ENCODE measurements at regions not wholly inside any gene's neighbourhood (a gene's known extent, or its start where the extent isn't known, plus 50 kb on each side); places are given as distances from the start of the nearest gene placed in this dataset.

DNA sequence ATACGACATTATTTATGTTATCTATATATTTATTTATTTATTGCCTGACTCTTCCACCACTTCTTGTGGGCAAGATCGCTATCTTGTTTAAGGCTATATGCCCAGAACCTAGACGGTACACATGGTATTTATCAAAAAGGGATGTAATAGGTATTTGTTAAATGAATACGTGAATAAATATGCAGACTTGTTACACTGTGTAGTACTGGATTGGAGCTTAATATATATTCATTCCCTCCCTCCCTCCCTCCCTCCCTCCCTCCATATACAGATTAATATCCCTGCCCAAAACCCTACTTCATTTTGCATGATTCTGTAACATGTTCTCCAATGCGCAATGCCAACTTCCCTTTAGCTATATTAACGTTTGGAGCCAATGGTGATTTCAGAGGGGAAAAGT, 1273.7 kb upstream of the AUTS2 start:
- TF ChIP-seq, protein P1, sequence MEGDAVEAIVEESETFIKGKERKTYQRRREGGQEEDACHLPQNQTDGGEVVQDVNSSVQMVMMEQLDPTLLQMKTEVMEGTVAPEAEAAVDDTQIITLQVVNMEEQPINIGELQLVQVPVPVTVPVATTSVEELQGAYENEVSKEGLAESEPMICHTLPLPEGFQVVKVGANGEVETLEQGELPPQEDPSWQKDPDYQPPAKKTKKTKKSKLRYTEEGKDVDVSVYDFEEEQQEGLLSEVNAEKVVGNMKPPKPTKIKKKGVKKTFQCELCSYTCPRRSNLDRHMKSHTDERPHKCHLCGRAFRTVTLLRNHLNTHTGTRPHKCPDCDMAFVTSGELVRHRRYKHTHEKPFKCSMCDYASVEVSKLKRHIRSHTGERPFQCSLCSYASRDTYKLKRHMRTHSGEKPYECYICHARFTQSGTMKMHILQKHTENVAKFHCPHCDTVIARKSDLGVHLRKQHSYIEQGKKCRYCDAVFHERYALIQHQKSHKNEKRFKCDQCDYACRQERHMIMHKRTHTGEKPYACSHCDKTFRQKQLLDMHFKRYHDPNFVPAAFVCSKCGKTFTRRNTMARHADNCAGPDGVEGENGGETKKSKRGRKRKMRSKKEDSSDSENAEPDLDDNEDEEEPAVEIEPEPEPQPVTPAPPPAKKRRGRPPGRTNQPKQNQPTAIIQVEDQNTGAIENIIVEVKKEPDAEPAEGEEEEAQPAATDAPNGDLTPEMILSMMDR (IDR thresholded peaks at IDR 0.05; ENCODE audit: control insufficient read depth, insufficient read depth, low read depth, low read length, missing control alignments), result no peak
- no peak for DNase-seq (ENCODE audit: low read depth)
- no peak overlapping the region for H3K4me3 ChIP-seq (ENCODE audit: control insufficient read depth, low read depth, low read length)

DNA sequence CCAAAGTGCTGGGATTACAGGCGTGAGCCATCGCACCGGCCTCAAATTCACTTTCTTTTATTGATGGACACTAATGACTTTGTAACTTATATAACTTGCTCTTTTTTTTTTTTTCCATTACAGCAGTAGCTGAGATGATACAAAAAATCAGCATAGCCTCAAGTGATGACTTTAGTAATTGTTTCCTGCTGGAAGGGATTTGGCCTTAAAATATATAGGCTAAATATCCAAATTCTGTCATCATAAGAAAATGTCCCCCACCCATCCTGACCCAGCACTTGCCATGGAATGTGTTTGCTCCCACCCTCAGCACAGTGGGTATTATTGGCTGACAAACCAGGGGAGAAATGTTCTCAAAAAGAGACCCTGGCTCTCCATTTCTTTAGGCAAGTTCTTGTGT, 1264.1 kb upstream of the AUTS2 start:
- DNase-seq (ENCODE audit: low read depth), result no peak
- TF ChIP-seq, protein P1 (IDR thresholded peaks at IDR 0.05; ENCODE audit: control insufficient read depth, insufficient read depth, low read depth, low read length, missing control alignments), result no peak
- H3K4me3 ChIP-seq (ENCODE audit: control insufficient read depth, low read depth, low read length), result no peak overlapping the region

DNA sequence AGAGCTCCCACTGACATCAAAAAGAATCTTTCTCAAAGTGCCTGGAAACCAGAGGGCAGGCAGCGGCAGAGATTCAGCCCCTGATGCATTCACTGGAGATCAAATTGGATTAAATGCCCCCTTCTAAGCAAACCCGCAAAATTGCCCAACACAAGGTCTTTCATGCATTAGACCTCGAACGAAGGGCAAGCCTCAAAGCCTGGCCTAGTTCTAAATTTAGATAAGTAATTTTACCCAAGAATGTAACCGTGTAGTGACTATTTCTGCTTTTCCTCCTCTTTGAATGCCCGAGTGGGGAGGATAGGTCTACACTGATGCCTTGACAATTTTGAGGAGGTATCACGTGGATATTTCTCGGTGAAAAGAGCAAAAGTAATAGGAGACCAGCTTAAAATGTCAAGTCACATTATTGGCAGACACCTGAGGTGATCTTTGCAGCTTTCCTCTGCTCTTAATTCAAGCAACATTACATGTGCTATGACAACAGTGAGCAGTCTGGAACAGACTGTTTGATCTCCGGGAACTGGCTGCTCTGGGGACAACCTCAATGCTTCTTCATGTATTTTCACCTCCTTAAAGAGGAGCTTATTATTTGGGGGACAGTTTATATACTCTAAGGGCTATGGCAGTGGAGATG, 1263.5 kb upstream of the AUTS2 start:
- no peak overlapping the region for H3K4me3 ChIP-seq (ENCODE audit: control insufficient read depth, low read depth, low read length)
- DNase-seq (ENCODE audit: low read depth), result no peak
- TF ChIP-seq, protein P1 (IDR thresholded peaks at IDR 0.05; ENCODE audit: control insufficient read depth, insufficient read depth, low read depth, low read length, missing control alignments), result no peak

DNA sequence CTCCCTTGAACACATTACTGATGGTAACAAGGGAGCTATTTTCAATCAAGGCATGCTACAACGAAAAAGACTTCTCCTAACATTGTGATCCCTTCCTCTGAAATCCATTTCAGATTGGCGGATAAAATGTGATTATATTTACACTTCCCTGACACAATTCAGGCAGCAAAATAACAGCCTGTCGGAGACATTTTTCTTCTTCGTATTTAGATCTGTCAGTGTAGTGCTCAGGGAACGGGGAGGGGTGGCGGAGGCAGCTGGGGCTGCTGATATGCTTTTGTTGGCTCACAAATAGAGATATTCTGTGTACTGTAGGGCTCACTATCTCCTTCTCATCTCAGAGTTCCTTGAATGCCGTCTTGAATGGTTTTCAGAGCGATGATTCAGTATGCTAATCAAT, 1261.7 kb upstream of the AUTS2 start:
- TF ChIP-seq, protein P1 (IDR thresholded peaks at IDR 0.05; ENCODE audit: control insufficient read depth, insufficient read depth, low read depth, low read length, missing control alignments), result no peak
- no peak overlapping the region for H3K4me3 ChIP-seq (ENCODE audit: control insufficient read depth, low read depth, low read length)
- no peak for DNase-seq (ENCODE audit: low read depth)

- H3K4me3 ChIP-seq (ENCODE audit: control insufficient read depth, low read depth, low read length), result no peak overlapping the region
- TF ChIP-seq, protein P1 (IDR thresholded peaks at IDR 0.05; ENCODE audit: control insufficient read depth, insufficient read depth, low read depth, low read length, missing control alignments), result no peak
- DNase-seq (ENCODE audit: low read depth), result no peak
These were observed 1249.9 kb upstream of the AUTS2 start for GRCh38 chr7:68348401-68348800.

DNA sequence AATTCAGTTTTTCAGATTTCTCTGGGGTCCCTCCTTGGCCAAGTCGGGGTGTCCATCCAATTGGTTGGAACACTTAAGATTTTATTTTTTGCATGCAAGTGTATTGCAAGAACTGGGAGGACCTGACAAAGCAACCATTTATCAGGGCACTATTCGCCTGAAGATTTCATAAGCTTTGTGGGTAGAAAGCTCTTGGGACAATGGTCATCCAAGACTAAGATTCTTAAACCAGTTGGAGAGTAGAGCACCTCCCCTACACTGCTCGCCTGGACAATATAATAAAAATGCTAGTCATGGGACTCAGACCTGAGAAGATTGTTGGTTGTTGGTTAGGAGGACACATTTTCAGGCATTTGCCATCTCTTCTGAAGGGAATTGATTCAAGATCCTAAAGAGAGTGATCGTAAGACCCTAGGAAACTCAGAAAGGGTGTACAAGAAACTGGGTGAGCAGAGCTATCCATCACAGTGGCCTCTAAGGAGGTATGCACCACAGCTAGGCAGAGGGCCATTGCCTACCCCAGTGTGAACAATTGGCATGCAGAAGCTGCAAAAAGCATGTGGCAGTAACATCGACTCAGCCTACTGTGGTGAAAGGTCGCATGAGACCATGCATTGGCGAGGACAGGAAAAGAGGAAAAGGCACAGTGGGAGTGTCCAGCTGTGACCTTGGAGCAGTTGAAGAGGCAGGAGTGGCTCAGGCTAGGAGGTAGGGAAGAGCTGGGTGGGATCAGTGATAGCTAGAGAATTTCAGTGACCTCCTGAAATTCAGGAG, 1235.3 kb upstream of the AUTS2 start:
- DNase-seq (ENCODE audit: low read depth), result no peak
- no peak overlapping the region for H3K4me3 ChIP-seq (ENCODE audit: control insufficient read depth, low read depth, low read length)
- TF ChIP-seq, protein P1 (IDR thresholded peaks at IDR 0.05; ENCODE audit: control insufficient read depth, insufficient read depth, low read depth, low read length, missing control alignments), result no peak
